ENCODE measurements at regions not wholly inside any gene's neighbourhood (a gene's known extent, or its start where the extent isn't known, plus 50 kb on each side); places are given as distances from the start of the nearest gene placed in this dataset.

- TF ChIP-seq CTCF (IDR thresholded peaks at IDR 0.05) (no peak), EZH2phosphoT487 (IDR thresholded peaks at IDR 0.05) (no peak)
These were observed 69.4 kb downstream of the CHRM3 start for GRCh38 chr1:239455743-239456142.
